Colonic mucosa (tissue), 4 donors: ENCODE measurements at regions not wholly inside any gene's neighbourhood (a gene's known extent, or its start where the extent isn't known, plus 50 kb on each side); places are given as distances from the start of the nearest gene placed in this dataset.

ENCODE experiments used
- DNase-seq: peaks from one replicate; pipeline ENCODE4 v3.0.0-alpha.2; 2020
- H3K27ac ChIP-seq: fragments of 200-600 bp; one replicate; pipeline ENCODE4 v1.8.0; 2021
- H3K27me3 ChIP-seq: fragments of 200-600 bp; one replicate; pipeline ENCODE4 v1.8.0; 2021
- H3K36me3 ChIP-seq: fragments of 200-600 bp; one replicate; pipeline ENCODE4 v1.8.0; 2021
- H3K4me1 ChIP-seq: fragments of 200-600 bp; one replicate; pipeline ENCODE4 v1.8.0; 2021; ENCODE audit warnings: mild to moderate bottlenecking
- H3K4me3 ChIP-seq: fragments of 200-600 bp; one replicate; pipeline ENCODE4 v1.8.0; 2021
- H3K9ac ChIP-seq, 2 donors: one replicate each; pipeline ENCODE4 v1.7.0; 2013; ENCODE audit warnings: control low read depth in 2 of 2, low read depth in 2 of 2, low read length in 2 of 2
- H3K9me3 ChIP-seq: fragments of 200-600 bp; one replicate; pipeline ENCODE4 v1.8.0; 2021
- CTCF ChIP-seq: fragments of 200-600 bp; IDR thresholded peaks from one replicate; pipeline ENCODE4 v1.8.0; 2022; ENCODE audit warnings: antibody characterized with exemption, mild to moderate bottlenecking
- intact Hi-C: fragments of 100-400 bp; cut with DNase I; formaldehyde crosslinking; loops from one replicate; pipeline ENCODE4 v1.14.1; 2022
- donor health status: healthy.
- donor health status: DM: no; HTN: no; CAD: no.
- donor health status: DM: no; HTN: no; CAD: no.

DNA sequence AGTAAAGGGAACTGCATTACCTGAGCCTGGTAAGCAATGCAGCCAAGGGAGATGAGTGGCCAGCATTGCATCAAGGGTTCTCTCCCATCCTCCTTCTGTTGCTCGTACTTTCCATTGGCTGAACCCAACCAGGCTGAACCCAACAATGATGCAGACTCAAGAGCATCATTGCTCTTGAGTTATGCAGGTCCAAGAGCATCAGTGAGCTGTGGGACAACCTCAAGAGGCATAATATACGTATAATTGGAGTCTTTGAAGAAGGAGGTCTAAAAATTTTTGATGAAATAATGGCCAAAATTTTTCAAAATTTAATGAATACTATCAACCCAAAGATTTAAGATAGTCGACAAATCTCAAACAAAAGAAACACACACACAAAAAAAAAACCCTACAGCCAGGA, 213.0 kb downstream of the RNF152 start:
- Histone ChIP-seq H3K9ac (no peak overlapping the region), H3K4me1 (no peaks in the 10 kb centered on the region), H3K27me3 (no peaks in the 10 kb centered on the region), H3K9me3 (peaks cover 3% of the 10 kb centered on the region), H3K27ac (no peak overlapping the region), H3K4me3 (no peak overlapping the region), H3K36me3 (no peaks in the 10 kb centered on the region)
- no peak for TF ChIP-seq CTCF
- DNase-seq: no peak
- intact Hi-C loops: no loop called here

- Histone ChIP-seq H3K36me3 (no peaks in the 10 kb centered on the region), H3K9ac (no peak overlapping the region), H3K4me1 (no peaks in the 10 kb centered on the region), H3K27me3 (no peaks in the 10 kb centered on the region), H3K27ac (no peak overlapping the region), H3K9me3 (peaks cover 3% of the 10 kb centered on the region), H3K4me3 (no peak overlapping the region)
- no peak for DNase-seq
- TF ChIP-seq CTCF: no peak
- intact Hi-C loops: no loop called here
Observed at GRCh38 chr18:61677435-61677970, 215.3 kb downstream of the RNF152 start.

- Histone ChIP-seq H3K27ac (no peak overlapping the region), H3K9me3 (peaks cover 3% of the 10 kb centered on the region), H3K36me3 (no peaks in the 10 kb centered on the region), H3K9ac (no peak overlapping the region), H3K4me3 (no peak overlapping the region), H3K4me1 (no peaks in the 10 kb centered on the region), H3K27me3 (no peaks in the 10 kb centered on the region)
- TF ChIP-seq CTCF: no peak
- no peak for DNase-seq
- intact Hi-C loops: no loop called here
Observed at GRCh38 chr18:61676773-61677434, 215.9 kb downstream of the RNF152 start.

DNA sequence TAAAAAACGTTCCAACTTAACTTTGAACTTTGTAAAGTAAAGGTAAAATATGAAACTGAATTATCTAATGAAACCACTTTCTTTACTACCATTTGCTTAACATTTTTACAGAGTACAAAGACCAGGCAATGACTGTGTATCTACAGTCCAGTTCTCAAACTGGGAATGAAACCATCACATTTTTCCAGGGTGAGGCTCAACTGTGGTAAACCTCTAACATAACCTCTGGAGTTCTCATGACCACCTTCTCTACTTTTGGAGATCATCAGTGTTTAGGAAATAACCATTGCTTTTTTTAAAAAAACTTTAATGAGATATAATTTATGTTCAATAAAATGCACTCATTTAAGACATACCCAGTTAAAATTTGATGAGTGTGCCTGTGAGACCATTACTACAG, 223.5 kb downstream of the RNF152 start:
- DNase-seq: no peak
- TF ChIP-seq CTCF: no peak
- Histone ChIP-seq H3K9me3 (no peaks in the 10 kb centered on the region), H3K27me3 (no peaks in the 10 kb centered on the region), H3K27ac (no peak overlapping the region), H3K4me3 (no peak overlapping the region), H3K9ac (no peak overlapping the region), H3K4me1 (no peaks in the 10 kb centered on the region), H3K36me3 (no peaks in the 10 kb centered on the region)
- intact Hi-C loops: no loop called here

- DNase-seq: no peak
- H3K4me1 ChIP-seq: no peaks in the 10 kb centered on the region
- H3K9me3 ChIP-seq: no peaks in the 10 kb centered on the region
- no peak overlapping the region for H3K4me3 ChIP-seq
- H3K9ac ChIP-seq: no peak overlapping the region
- H3K27me3 ChIP-seq: no peaks in the 10 kb centered on the region
- intact Hi-C loops: no loop called here
- TF ChIP-seq CTCF: no peak
- H3K27ac ChIP-seq: no peak overlapping the region
- no peaks in the 10 kb centered on the region for H3K36me3 ChIP-seq
Observed at GRCh38 chr18:61666876-61667590, 225.8 kb downstream of the RNF152 start.
